ENCODE measurements at regions not wholly inside any gene's neighbourhood (a gene's known extent, or its start where the extent isn't known, plus 50 kb on each side); places are given as distances from the start of the nearest gene placed in this dataset.

GRCh38 chr15:36208868-36209582 lies 370.4 kb upstream of the CDIN1 start:
- Histone ChIP-seq H3K27ac (no peak overlapping the region), H3K4me1 (no peaks in the 10 kb centered on the region), H3K36me3 (no peaks in the 10 kb centered on the region), H3K9me3 (no peaks in the 10 kb centered on the region), H3K4me3 (no peak overlapping the region), H3K27me3 (no peaks in the 10 kb centered on the region)
- TF ChIP-seq CTCF (IDR thresholded peaks at IDR 0.05) = no peak
- no peak for DNase-seq (ENCODE audit: low spot score)

GRCh38 chr15:36210426-36210825 lies 369.0 kb upstream of the CDIN1 start:
- H3K4me3 ChIP-seq = no peak overlapping the region
- no peak overlapping the region for H3K27ac ChIP-seq
- no peaks in the 10 kb centered on the region for H3K9me3 ChIP-seq
- no peak for TF ChIP-seq CTCF (IDR thresholded peaks at IDR 0.05)
- no peaks in the 10 kb centered on the region for H3K4me1 ChIP-seq
- no peaks in the 10 kb centered on the region for H3K27me3 ChIP-seq
- DNase-seq (ENCODE audit: low spot score) = no peak
- H3K36me3 ChIP-seq = no peaks in the 10 kb centered on the region

- Histone ChIP-seq H3K9me3 (peaks cover 0 to 15% of the 10 kb centered on the region in 2 donors), H3K4me1 (no peaks in the 10 kb centered on the region), H3K4me3 (no peak overlapping the region), H3K27me3 (no peaks in the 10 kb centered on the region), H3K27ac (no peak overlapping the region), H3K36me3 (no peaks in the 10 kb centered on the region)
- no peak for TF ChIP-seq CTCF (IDR thresholded peaks at IDR 0.05)
- no peak for DNase-seq (ENCODE audit: low spot score)
These were observed 361.1 kb upstream of the CDIN1 start for GRCh38 chr15:36218322-36218721.

- Histone ChIP-seq H3K27me3 (no peaks in the 10 kb centered on the region), H3K4me1 (no peaks in the 10 kb centered on the region), H3K4me3 (no peak overlapping the region), H3K27ac (no peak overlapping the region), H3K9me3 (peaks cover 0 to 15% of the 10 kb centered on the region in 2 donors), H3K36me3 (no peaks in the 10 kb centered on the region)
- no peak for DNase-seq (ENCODE audit: low spot score)
- no peak for TF ChIP-seq CTCF (IDR thresholded peaks at IDR 0.05)
These were observed 360.4 kb upstream of the CDIN1 start for GRCh38 chr15:36218991-36219390.

GRCh38 chr15:36221992-36222391 lies 357.4 kb upstream of the CDIN1 start:
- Histone ChIP-seq H3K27me3 (no peaks in the 10 kb centered on the region), H3K36me3 (no peaks in the 10 kb centered on the region), H3K4me1 (no peaks in the 10 kb centered on the region), H3K27ac (no peak overlapping the region), H3K4me3 (no peak overlapping the region), H3K9me3 (peaks cover 0 to 15% of the 10 kb centered on the region in 2 donors)
- DNase-seq (ENCODE audit: low spot score) = no peak
- no peak for TF ChIP-seq CTCF (IDR thresholded peaks at IDR 0.05)

- no peaks in the 10 kb centered on the region for H3K4me1 ChIP-seq
- no peaks in the 10 kb centered on the region for H3K36me3 ChIP-seq
- H3K9me3 ChIP-seq = peaks cover 0 to 9% of the 10 kb centered on the region in 2 donors
- no peak overlapping the region for H3K4me3 ChIP-seq
- no peak overlapping the region for H3K27ac ChIP-seq
- no peaks in the 10 kb centered on the region for H3K27me3 ChIP-seq
- no peak for DNase-seq (ENCODE audit: low spot score)
- TF ChIP-seq CTCF (IDR thresholded peaks at IDR 0.05) = no peak
These were observed 348.6 kb upstream of the CDIN1 start for GRCh38 chr15:36230776-36231175.

All from right atrium auricular region (tissue), 2 donors.